Effector CD8-positive, alpha-beta T cell (primary cell): ENCODE measurements at regions not wholly inside any gene's neighbourhood (a gene's known extent, or its start where the extent isn't known, plus 50 kb on each side); places are given as distances from the start of the nearest gene placed in this dataset.

ENCODE experiments used
- DNase-seq: peaks from one replicate; lab custom pipeline; 2025; lab: John Stamatoyannopoulos, UW

GRCh38 chr2:191611614-191612013 is 66.3 kb upstream of the NABP1 start:
- no peak for DNase-seq

GRCh38 chr2:191612496-191612895 is 65.4 kb upstream of the NABP1 start:
- no peak for DNase-seq

GRCh38 chr2:191614759-191615158 is 63.2 kb upstream of the NABP1 start:
- DNase-seq, result no peak

- no peak for DNase-seq
Observed at GRCh38 chr2:191615596-191615995, 62.3 kb upstream of the NABP1 start.

- DNase-seq, result peak; percentile 19
Observed at GRCh38 chr2:191617575-191617974, 60.4 kb upstream of the NABP1 start.

GRCh38 chr2:191618046-191618780 is 59.7 kb upstream of the NABP1 start:
- no peak for DNase-seq

- no peak for DNase-seq
Observed at GRCh38 chr2:191618786-191619185, 59.1 kb upstream of the NABP1 start.

- no peak for DNase-seq
Observed at GRCh38 chr2:191620144-191620543, 57.8 kb upstream of the NABP1 start.

GRCh38 chr2:191622374-191623320 is 55.3 kb upstream of the NABP1 start:
- DNase-seq, result no peak

GRCh38 chr2:191625016-191625415 is 52.9 kb upstream of the NABP1 start:
- no peak for DNase-seq

GRCh38 chr2:191625446-191625845 is 52.5 kb upstream of the NABP1 start:
- no peak for DNase-seq

- no peak for DNase-seq
Observed at GRCh38 chr2:191626497-191627151, 51.3 kb upstream of the NABP1 start.

- DNase-seq, result no peak
Observed at GRCh38 chr2:191627518-191627917, 50.4 kb upstream of the NABP1 start.
